Stimulated activated CD8-positive, alpha-beta memory T cell treated with anti-CD3 and anti-CD28 coated beads, Interleukin-4, amount 100 ng/mL, for 24 hours (primary cell): ENCODE measurements at regions not wholly inside any gene's neighbourhood (a gene's known extent, or its start where the extent isn't known, plus 50 kb on each side); places are given as distances from the start of the nearest gene placed in this dataset.
"Not testable (repeated sequence)": the region's sequence is repeated elsewhere in the genome, so short reads cannot be mapped to it uniquely, and the experiment has no call there.

Source experiments
- DNase-seq: peaks from one replicate; pipeline ENCODE4 v3.0.0-alpha.2; 2020; ENCODE audit warnings: low read depth

GRCh38 chr20:60096166-60096565 is 137.9 kb downstream of the CDH26 start:
- no peak for DNase-seq

DNA sequence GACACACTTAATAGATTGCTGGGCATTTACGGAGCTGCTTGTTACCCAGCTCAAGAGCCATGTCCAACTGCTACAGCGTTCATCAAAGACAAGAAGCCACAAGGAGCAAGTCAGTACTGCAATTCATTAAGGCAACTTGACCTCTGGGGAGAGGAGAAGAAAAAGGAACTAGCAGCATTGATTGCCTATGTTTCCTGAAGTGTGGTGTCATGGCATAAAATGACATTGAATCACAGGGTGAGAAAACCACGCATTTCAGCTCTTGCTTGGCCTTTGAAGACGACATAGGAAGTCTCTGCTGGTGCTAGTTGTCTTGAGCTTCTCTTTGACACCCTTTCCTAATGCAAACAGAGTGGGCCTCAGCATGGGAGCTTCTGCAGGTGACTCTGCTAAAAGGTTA is 139.1 kb downstream of the CDH26 start:
- no peak for DNase-seq

GRCh38 chr20:60100780-60101179 is 142.6 kb downstream of the CDH26 start:
- no peak for DNase-seq

GRCh38 chr20:60101201-60101890 is 143.1 kb downstream of the CDH26 start:
- DNase-seq = no peak

GRCh38 chr20:60101891-60102281 is 143.7 kb downstream of the CDH26 start:
- no peak for DNase-seq

DNA sequence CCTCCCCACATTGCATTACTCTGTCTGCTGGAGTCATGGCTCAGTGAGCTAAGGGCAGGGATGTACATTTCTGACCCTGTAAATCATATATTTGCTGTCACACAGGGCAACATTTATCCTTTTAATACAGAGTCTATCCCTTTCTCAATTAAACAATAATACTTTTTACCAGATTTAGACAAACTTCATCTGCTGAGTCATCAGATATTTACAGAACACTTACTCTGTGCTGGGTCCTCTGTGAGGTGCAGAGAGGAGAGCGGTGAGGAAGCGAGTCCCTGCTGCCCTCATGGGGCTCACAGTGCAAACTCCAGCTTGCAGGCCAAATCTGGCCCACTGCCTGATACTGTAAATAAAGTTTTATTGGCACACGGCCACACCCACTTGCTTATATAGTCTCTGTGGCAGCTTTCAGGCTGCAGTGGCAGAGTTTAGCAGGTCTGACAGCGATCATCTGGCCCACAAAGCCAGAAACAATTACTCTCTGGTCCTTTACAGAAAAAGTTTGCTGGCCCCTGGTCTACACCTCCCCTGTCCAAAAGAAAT is 144.5 kb downstream of the CDH26 start:
- no peak for DNase-seq

DNA sequence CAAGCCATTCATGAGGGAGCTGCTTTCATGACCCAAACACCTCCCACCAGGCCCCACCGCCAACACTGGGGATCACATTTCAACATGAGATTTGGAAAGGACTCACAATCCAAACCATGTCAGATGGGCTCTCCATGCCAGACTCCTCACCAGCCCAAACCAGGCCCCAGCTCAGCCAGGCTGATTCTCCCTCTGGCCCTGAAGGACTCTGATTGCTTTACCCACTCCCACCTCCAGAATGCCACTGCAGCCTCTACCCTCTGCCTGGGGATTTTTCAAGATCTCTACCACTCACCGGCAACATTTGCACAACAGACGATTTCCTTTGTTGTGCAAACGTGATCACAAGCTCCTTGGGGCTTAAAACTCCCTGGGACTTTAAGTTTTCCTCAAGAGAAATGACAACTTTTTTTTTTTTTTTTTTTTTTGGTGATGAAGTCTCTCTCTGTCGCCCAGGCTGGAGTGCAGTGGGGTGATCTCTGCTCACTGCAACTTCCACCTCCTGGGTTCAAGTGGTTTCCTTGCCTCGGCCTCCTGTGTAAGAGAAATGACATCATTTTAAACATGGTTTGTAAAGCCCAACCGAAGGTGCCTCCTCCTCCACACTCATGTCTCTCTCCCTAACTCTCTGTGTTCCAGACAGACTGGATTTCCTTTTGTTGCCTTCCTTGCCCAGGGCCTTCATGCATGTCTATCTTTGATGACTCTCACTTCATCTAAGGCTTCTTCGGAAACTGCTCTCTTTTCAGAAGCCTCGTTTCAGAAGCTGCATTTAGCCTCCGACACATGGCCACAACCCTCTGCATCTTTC is 147.0 kb downstream of the CDH26 start:
- DNase-seq = no peak

GRCh38 chr20:60106186-60106585 is 148.0 kb downstream of the CDH26 start:
- DNase-seq = not testable (repeated sequence)

DNA sequence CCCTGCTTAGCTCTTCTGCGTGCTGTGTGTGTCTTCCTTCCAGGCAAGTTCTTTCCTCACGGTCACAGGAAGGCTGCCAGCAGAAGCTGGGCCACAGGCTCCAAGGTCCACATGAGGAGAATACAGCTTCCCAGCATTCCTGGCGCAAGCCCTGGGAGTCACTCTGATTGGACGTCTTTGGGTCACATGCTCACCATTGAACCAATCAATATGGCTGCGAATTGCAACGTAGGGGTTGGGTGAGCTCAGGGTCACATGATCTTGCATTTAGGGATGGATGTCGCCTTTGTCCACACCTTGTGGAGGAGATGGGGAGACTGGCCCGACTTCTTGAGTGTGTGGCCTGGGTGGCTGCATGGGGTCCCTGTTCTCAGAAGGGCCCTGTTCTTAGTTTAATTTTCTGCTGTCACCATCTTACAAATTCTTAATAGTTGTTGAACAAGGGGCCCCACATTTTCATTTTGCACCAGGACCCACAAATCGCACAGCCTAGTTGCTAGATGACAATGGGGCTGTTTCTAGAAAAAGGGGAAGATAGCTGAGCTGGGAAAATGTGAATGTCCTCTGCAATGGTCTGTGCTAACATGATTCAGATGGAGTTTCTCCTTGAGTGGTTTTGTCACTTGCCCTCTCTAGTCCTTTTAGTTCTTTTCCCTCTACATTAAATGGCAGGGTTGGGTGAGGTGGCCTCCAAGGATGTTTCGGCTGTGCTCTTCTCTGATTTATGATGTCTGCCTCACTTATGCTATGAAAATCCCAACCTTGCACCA is 149.6 kb downstream of the CDH26 start:
- DNase-seq = no peak

- DNase-seq = no peak
Observed at GRCh38 chr20:60108397-60108796, 150.2 kb downstream of the CDH26 start.

- no peak for DNase-seq
Observed at GRCh38 chr20:60113024-60113724, 155.0 kb downstream of the CDH26 start.

- no peak for DNase-seq
Observed at GRCh38 chr20:60113771-60114170, 155.5 kb downstream of the CDH26 start.

DNA sequence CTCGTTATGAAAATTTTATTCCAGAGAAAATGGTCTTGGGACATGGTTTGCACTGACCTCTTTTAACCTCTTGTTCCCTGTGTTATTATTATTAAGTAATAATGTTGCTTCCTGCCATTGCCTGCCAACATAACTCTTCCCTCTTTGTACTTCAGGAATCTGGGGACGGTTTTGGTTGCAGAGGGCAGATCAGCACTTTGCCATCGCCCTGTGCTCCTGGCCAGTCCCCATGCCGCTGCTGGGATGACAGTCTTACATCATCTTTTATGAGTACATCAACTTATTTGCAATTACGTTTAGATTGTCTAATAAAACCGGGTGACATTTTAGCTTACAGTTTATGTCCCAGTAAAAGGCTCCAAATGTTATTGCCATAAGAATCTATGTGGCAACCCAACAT is 157.2 kb downstream of the CDH26 start:
- no peak for DNase-seq

- no peak for DNase-seq
Observed at GRCh38 chr20:60116128-60116909, 158.1 kb downstream of the CDH26 start.

- DNase-seq = no peak
Observed at GRCh38 chr20:60117065-60117464, 158.8 kb downstream of the CDH26 start.

DNA sequence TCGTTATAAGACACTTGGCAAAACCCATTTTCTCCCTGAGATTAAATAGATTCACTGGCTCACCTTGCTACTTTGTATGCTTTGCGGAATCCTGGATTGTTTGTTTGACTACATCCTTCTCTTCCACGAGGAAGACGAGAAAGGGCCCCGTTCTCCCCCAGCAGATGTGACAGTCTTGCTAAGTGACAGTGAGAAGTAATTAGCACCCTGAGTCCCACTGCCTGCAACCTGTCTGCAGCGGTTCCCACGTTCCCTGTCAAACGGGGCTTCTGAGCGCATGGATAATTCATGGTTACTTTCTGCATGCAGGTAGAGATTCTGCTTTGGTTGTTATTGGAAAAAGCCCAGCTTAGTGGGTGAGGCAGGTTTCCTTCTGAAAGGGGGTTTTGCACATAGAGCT is 163.7 kb downstream of the CDH26 start:
- no peak for DNase-seq

GRCh38 chr20:60122671-60123070 is 164.4 kb downstream of the CDH26 start:
- DNase-seq = no peak

GRCh38 chr20:60123096-60123495 is 164.9 kb downstream of the CDH26 start:
- no peak for DNase-seq

- no peak for DNase-seq
Observed at GRCh38 chr20:60123652-60124051, 165.4 kb downstream of the CDH26 start.

- DNase-seq = no peak
Observed at GRCh38 chr20:60124776-60125381, 166.7 kb downstream of the CDH26 start.

DNA sequence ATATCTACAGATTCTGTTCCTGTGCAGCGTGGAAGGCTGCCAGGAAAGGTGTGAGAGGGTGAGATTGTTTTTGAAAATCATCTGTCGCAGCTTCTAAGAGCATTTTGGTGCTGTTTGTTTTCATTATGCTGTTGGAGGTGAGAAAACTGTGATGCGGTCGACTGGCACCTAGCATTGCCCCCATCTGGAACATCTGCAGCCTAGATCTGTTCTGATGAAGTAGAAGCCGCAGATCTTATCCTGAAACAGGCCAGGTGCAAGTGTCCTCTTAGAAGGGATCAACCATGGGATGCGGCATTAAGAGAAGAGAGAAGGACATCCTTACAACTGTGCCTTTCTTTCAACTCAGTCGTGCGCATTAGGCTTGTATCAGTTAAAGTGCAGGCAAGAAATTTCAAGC is 167.3 kb downstream of the CDH26 start:
- no peak for DNase-seq
